Panc1 (cell line): ENCODE measurements at regions not wholly inside any gene's neighbourhood (a gene's known extent, or its start where the extent isn't known, plus 50 kb on each side); places are given as distances from the start of the nearest gene placed in this dataset.

Experiments
- ATAC-seq: fragments of 200-7000 bp; cut with Tn5 transposase; 2 replicates; pipeline ENCODE4 v1.9.1; 2020; ENCODE audit warnings: mild to moderate bottlenecking, moderate library complexity
- BruUV-seq: library from RNA; stranded (reverse); fragments of 400-500 nt; replicated peaks from 2 replicates; lab custom pipeline; 2021; lab: Mats Ljungman, UMichigan
- CTCF ChIA-PET: fragments of 300-600 bp; sonication (Branson Sonifier 250); formaldehyde crosslinking; loops from one replicate; lab custom pipeline; 2022; ENCODE audit warnings: antibody characterized with exemption; lab: Charles Lee
- POLR2A ChIA-PET: fragments of 300-600 bp; sonication (Branson Sonifier 250); formaldehyde crosslinking; loops from one replicate; lab custom pipeline; 2022; ENCODE audit warnings: antibody characterized with exemption; lab: Charles Lee
- DNase-seq: peaks from one replicate; pipeline ENCODE4 v3.0.0-alpha.2; 2010; ENCODE audit warnings: low read depth, low spot score
- H3K27ac ChIP-seq: 2 replicates; pipeline ENCODE4 v1.5.1; 2011; ENCODE audit warnings: mild to moderate bottlenecking, low read length, inconsistent platforms
- H3K27me3 ChIP-seq: fragments of 200-500 bp; sonication (Bioruptor generic); 2 replicates; pipeline ENCODE4 v1.6.0; 2014; ENCODE audit warnings: low read length, inconsistent platforms; ENCODE audit not compliant: control insufficient read depth, insufficient read depth
- H3K36me3 ChIP-seq: fragments of 200-500 bp; sonication (Bioruptor generic); 2 replicates; pipeline ENCODE4 v1.5.1; 2014; ENCODE audit warnings: inconsistent platforms, mild to moderate bottlenecking, low read length, moderate library complexity; ENCODE audit not compliant: control insufficient read depth, insufficient read depth
- H3K4me1 ChIP-seq: 2 replicates; pipeline ENCODE4 v1.5.1; 2011; ENCODE audit warnings: inconsistent platforms, mild to moderate bottlenecking, low read length, moderate library complexity; ENCODE audit not compliant: control insufficient read depth, insufficient read depth
- H3K4me3 ChIP-seq, 2 experiments: 2 replicates each; pipeline ENCODE4 v1.5.1; 2011 to 2012; ENCODE audit warnings: low read depth in 2 of 2, low read length in 2 of 2, mild to moderate bottlenecking in 2 of 2, inconsistent platforms in 1 of 2, moderate library complexity in 1 of 2
- H3K9me3 ChIP-seq: fragments of 200-500 bp; sonication (Bioruptor generic); 2 replicates; pipeline ENCODE4 v1.5.1; 2014; ENCODE audit warnings: low read depth, mild to moderate bottlenecking, inconsistent platforms, low read length, moderate library complexity; ENCODE audit not compliant: control insufficient read depth, insufficient read depth
- CTCF ChIP-seq: fragments of 450-650 bp; IDR thresholded peaks from 2 replicates; pipeline ENCODE4 v1.5.1; 2017; ENCODE audit warnings: mild to moderate bottlenecking
- POLR2AphosphoS5 ChIP-seq: IDR thresholded peaks from 2 replicates; pipeline ENCODE4 v1.6.1; 2012; ENCODE audit warnings: mild to moderate bottlenecking, low read depth, low read length, moderate library complexity
- REST ChIP-seq, 2 experiments: IDR thresholded peaks; 2 replicates each; pipeline ENCODE4 v1.6.1; 2011 to 2012; ENCODE audit warnings: low read depth in 2 of 2, control low read depth in 1 of 2, low read length in 1 of 2, mild to moderate bottlenecking in 1 of 2, moderate library complexity in 1 of 2; ENCODE audit not compliant: insufficient read depth in 1 of 2
- SIN3A ChIP-seq: IDR thresholded peaks from 2 replicates; pipeline ENCODE4 v1.6.1; 2012; ENCODE audit warnings: low read depth, mild to moderate bottlenecking, low read length, moderate library complexity, borderline replicate concordance; ENCODE audit not compliant: insufficient read depth
- TCF7L2 ChIP-seq: IDR thresholded peaks from 2 replicates; pipeline ENCODE4 v1.6.1; 2011; ENCODE audit warnings: mild to moderate bottlenecking, low read depth, low read length, inconsistent platforms
- in situ Hi-C: cut with HindIII; loops from 2 replicates; pipeline ENCODE4 v1.10.0; 2016; ENCODE audit warnings: low sequenced_read_pairs, low pct_unique_long_range_greater_than_20kb
- intact Hi-C: fragments of 100-400 bp; cut with micrococcal nuclease; formaldehyde crosslinking; loops from one replicate; pipeline ENCODE4 v1.10.0; 2022; ENCODE audit not compliant: unreplicated experiment

GRCh38 chr12:131570596-131570995 lies 140.3 kb upstream of the SFSWAP start:
- DNase-seq (no peak), ATAC-seq (no peak)
- H3K27me3 ChIP-seq: peaks cover 19% of the 10 kb centered on the region
- ChIA-PET CTCF (no interaction called here), POLR2A (no interaction called here)
- no peaks in the 10 kb centered on the region for H3K36me3 ChIP-seq
- no TSS peak for BruUV-seq
- H3K4me3 ChIP-seq: no peak overlapping the region
- H3K9me3 ChIP-seq: no peaks in the 10 kb centered on the region
- intact Hi-C loops (no loop called here), in situ Hi-C loops (no loop called here)
- TF ChIP-seq REST (IDR thresholded peaks at IDR 0.05; ENCODE audit: insufficient read depth in 1 of 2, low read depth in 2 of 2, low read length in 1 of 2): no peak
- no peak for TF ChIP-seq CTCF
- no peak for TF ChIP-seq SIN3A
- TF ChIP-seq TCF7L2: no peak
- TF ChIP-seq POLR2AphosphoS5: no peak
- no peaks in the 10 kb centered on the region for H3K4me1 ChIP-seq
- H3K27ac ChIP-seq: no peak overlapping the region

- in situ Hi-C loops (no loop called here), intact Hi-C loops (no loop called here)
- no TSS peak for BruUV-seq
- Histone ChIP-seq H3K36me3 (no peaks in the 10 kb centered on the region), H3K4me3 (no peak overlapping the region), H3K9me3 (no peaks in the 10 kb centered on the region), H3K4me1 (no peaks in the 10 kb centered on the region), H3K27me3 (peaks cover 19% of the 10 kb centered on the region), H3K27ac (no peak overlapping the region)
- DNase-seq (no peak), ATAC-seq (peak; percentile 48; the same call in 1 of the 2 replicates)
- ChIA-PET CTCF (no interaction called here), POLR2A (no interaction called here)
- TF ChIP-seq REST (IDR thresholded peaks at IDR 0.05; ENCODE audit: insufficient read depth in 1 of 2, low read depth in 2 of 2, low read length in 1 of 2) (no peak), POLR2AphosphoS5 (no peak), TCF7L2 (no peak), SIN3A (no peak), CTCF (no peak)
Measured at GRCh38 chr12:131571827-131572226, 139.1 kb upstream of the SFSWAP start.
